GM12875 (cell line): ENCODE measurements at regions not wholly inside any gene's neighbourhood (a gene's known extent, or its start where the extent isn't known, plus 50 kb on each side); places are given as distances from the start of the nearest gene placed in this dataset.

Experiments
- H3K4me3 ChIP-seq: one replicate; pipeline ENCODE4 v1.5.1; 2011; ENCODE audit warnings: low read depth, low read length, control low read depth
- TF ChIP-seq, protein P1 (sequence below): IDR thresholded peaks from 2 replicates; pipeline ENCODE4 v1.5.1; 2011; ENCODE audit warnings: low read depth, mild to moderate bottlenecking, control low read depth, inconsistent platforms, low read length, moderate library complexity, borderline replicate concordance; ENCODE audit not compliant: insufficient read depth

DNA sequence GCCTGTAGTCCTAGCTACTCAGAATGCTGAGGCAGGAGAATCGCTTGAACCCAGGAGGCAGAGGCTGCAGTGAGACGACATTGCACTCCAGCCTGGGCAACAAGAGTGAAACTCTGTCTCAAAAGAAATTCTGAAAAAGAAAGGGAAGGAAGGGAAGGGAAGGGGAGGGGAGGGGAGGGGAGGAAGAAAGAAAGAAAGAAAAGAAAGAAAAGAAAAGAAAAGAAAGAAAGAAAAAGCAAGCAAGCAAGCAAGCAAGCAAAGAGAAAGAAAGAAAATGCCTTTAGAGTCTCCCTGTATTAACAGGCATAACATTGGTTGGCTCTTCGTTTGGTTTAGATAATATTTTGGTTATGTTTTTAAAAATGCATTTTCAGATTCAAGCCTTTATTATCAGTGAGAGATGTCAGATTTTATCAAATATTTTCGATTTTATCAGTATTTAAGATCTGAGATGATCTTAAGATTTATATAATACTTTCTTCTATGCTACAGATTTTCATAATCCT is 281.1 kb downstream of the NPIPA8 start:
- TF ChIP-seq, protein P1, sequence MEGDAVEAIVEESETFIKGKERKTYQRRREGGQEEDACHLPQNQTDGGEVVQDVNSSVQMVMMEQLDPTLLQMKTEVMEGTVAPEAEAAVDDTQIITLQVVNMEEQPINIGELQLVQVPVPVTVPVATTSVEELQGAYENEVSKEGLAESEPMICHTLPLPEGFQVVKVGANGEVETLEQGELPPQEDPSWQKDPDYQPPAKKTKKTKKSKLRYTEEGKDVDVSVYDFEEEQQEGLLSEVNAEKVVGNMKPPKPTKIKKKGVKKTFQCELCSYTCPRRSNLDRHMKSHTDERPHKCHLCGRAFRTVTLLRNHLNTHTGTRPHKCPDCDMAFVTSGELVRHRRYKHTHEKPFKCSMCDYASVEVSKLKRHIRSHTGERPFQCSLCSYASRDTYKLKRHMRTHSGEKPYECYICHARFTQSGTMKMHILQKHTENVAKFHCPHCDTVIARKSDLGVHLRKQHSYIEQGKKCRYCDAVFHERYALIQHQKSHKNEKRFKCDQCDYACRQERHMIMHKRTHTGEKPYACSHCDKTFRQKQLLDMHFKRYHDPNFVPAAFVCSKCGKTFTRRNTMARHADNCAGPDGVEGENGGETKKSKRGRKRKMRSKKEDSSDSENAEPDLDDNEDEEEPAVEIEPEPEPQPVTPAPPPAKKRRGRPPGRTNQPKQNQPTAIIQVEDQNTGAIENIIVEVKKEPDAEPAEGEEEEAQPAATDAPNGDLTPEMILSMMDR = no peak

DNA sequence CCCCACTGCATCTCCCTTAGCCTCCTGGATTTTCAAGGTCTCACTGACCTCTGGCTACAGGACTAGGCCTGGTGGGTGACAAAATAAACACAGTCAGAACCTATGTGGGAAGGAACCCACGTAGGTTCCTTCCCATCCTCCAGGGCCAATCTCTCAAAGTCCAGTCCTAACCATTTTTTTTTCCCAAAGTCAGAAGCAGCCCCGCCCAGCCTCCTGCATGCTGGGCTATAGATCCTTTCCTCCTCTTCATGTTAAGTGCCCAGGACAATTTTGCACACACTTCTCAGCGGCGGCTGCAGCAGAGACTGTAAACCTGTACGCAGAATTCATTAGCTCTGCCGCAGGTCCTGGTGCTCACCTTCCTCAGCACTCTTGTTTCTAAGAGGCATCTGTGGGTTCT is 285.8 kb downstream of the NPIPA8 start:
- no peak overlapping the region for H3K4me3 ChIP-seq
- TF ChIP-seq, protein P1 = no peak

More for the DNA sequence above, 281.1 kb downstream of the NPIPA8 start:
- no peak overlapping the region for H3K4me3 ChIP-seq

DNA sequence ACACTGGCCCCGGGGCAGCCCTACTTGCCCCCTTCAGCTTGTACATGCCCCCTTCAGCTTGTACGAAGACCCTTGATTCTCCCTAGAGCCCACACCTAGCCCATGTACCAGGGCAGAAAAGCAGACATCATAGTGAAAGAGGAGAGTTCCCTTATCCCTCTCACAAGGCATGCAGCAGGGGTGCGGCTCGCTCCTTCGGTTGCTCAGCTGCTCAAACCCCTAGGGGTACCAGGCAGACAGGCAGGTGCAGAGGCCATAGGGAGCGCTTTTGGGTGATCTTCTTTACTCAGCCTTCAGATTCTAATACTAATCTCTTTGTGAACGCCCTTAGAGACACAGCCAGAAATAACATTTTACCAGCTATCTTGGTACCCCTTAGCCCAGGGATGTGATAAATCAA is 286.3 kb downstream of the NPIPA8 start:
- TF ChIP-seq, protein P1 = no peak
- no peak overlapping the region for H3K4me3 ChIP-seq

DNA sequence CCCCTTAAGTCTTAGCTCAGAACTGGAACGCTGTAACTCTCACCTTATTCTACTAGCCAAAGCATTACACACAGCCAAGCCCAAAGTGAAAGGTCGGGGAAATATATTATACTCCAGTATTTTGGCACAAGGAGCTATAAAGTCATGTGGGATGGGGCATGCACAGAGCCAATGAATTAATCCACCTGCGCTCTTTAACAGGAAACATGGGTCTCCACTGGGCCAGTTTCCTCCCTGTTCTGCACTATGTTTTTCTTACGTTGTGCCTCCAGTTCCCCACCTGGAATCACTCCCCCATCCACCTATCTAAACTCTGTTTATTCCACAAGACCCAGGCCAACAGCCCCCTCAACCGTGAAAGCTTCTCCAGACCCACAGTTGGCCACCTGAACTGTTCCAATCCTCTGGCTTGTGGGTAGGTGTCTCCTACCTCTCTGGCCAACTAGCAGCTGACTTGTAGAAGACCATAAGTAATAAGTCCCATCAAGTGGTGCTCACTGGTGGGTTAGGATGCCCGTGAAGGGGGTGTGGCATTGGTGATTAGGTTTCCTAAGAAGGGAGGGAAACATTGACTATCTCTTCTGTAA is 286.9 kb downstream of the NPIPA8 start:
- H3K4me3 ChIP-seq = no peak overlapping the region
- TF ChIP-seq, protein P1 = no peak

- H3K4me3 ChIP-seq = no peak overlapping the region
- TF ChIP-seq, protein P1 = no peak
These were observed 287.5 kb downstream of the NPIPA8 start for GRCh38 chr16:18048853-18049546.

DNA sequence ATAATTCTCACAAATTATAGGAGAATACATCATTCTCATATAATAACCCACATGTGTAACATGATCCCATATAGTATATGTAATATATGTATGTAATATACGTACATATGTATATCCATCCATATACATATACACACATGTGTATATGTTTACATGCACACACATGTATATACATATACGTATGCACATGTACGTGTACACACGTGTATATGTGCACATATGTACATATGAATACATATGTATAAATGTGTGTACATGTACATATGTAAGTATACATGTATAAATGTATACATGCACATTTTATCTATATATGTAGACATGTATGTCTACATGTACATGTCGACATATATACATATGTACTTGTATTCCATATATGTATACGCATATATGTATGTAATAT is 288.8 kb downstream of the NPIPA8 start:
- TF ChIP-seq, protein P1 = no peak
- no peak overlapping the region for H3K4me3 ChIP-seq

DNA sequence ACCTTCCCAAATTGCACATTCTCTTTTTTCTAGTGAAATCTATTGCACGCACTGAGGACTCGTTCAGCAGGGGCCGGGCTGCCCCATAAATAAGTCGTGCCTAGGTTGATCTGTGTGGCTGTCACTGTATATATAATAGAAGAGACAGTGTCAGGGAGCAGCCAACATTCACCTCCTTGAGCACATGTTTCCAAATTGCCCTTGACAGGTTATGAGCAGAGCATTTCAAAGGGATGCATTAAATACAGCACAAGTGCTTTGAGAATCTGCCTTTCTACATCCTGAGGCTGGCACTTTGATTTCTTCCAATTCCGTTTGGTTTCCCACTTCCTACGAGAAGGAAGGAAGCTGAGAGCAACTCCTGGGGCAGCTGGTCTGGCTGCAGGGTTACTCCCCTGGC is 291.2 kb downstream of the NPIPA8 start:
- TF ChIP-seq, protein P1 = no peak
- H3K4me3 ChIP-seq = no peak overlapping the region
